HEK293 (cell line): ENCODE measurements at regions not wholly inside any gene's neighbourhood (a gene's known extent, or its start where the extent isn't known, plus 50 kb on each side); places are given as distances from the start of the nearest gene placed in this dataset.

Source experiments
- BCL6B ChIP-seq: fragments of 450-650 bp; formaldehyde crosslinking; IDR thresholded peaks from 2 replicates; pipeline ENCODE4 v1.5.1; 2017; ENCODE audit warnings: missing biosample characterization, missing genetic modification characterization
- ZBTB1 ChIP-seq: fragments of 450-650 bp; formaldehyde crosslinking; IDR thresholded peaks from 2 replicates; pipeline ENCODE4 v1.5.1; 2016; ENCODE audit warnings: missing biosample characterization, missing genetic modification characterization
- ZBTB44 ChIP-seq: fragments of 450-650 bp; IDR thresholded peaks from 2 replicates; pipeline ENCODE4 v1.5.1; 2018; ENCODE audit warnings: missing biosample characterization, mild to moderate bottlenecking, missing genetic modification characterization
- ZBTB8A ChIP-seq: fragments of 450-650 bp; formaldehyde crosslinking; IDR thresholded peaks from 2 replicates; pipeline ENCODE4 v1.5.1; 2016; ENCODE audit warnings: missing biosample characterization, missing genetic modification characterization
- ZNF341 ChIP-seq: fragments of 450-650 bp; formaldehyde crosslinking; IDR thresholded peaks from 2 replicates; pipeline ENCODE4; 2016; ENCODE audit warnings: low read depth, missing biosample characterization, missing genetic modification characterization
- ZNF350 ChIP-seq: fragments of 450-650 bp; formaldehyde crosslinking; IDR thresholded peaks from 2 replicates; pipeline ENCODE4 v1.5.0; 2017; ENCODE audit warnings: missing biosample characterization, mild to moderate bottlenecking, missing genetic modification characterization
- ZNF416 ChIP-seq: fragments of 450-650 bp; formaldehyde crosslinking; IDR thresholded peaks from 2 replicates; pipeline ENCODE4 v1.5.1; 2016; ENCODE audit warnings: missing biosample characterization, missing genetic modification characterization
- ZNF48 ChIP-seq: fragments of 450-650 bp; formaldehyde crosslinking; IDR thresholded peaks from 2 replicates; pipeline ENCODE4 v1.5.1; 2016; ENCODE audit warnings: missing biosample characterization, missing genetic modification characterization
- ZNF701 ChIP-seq: fragments of 450-650 bp; formaldehyde crosslinking; IDR thresholded peaks from 2 replicates; pipeline ENCODE4 v1.5.1; 2016; ENCODE audit warnings: missing biosample characterization, missing genetic modification characterization
- ZNF704 ChIP-seq: fragments of 450-650 bp; formaldehyde crosslinking; IDR thresholded peaks from 2 replicates; pipeline ENCODE4 v1.5.1; 2016; ENCODE audit warnings: missing biosample characterization, missing genetic modification characterization
- ZSCAN30 ChIP-seq: fragments of 450-650 bp; IDR thresholded peaks from 2 replicates; pipeline ENCODE4 v1.5.1; 2018; ENCODE audit warnings: missing biosample characterization, mild to moderate bottlenecking, missing genetic modification characterization, moderate library complexity
- TF ChIP-seq, protein P1 (sequence below): fragments of 450-650 bp; formaldehyde crosslinking; IDR thresholded peaks from 2 replicates; pipeline ENCODE4 v1.5.1; 2016; ENCODE audit warnings: missing biosample characterization, missing genetic modification characterization
- TF ChIP-seq, protein P2 (sequence below): fragments of 450-650 bp; formaldehyde crosslinking; IDR thresholded peaks from 2 replicates; pipeline ENCODE4 v1.5.1; 2016; ENCODE audit warnings: missing biosample characterization, missing genetic modification characterization, low read depth
- TF ChIP-seq, protein P3 (sequence below): fragments of 450-650 bp; formaldehyde crosslinking; IDR thresholded peaks from 2 replicates; pipeline ENCODE4 v1.5.1; 2016; ENCODE audit warnings: missing biosample characterization, missing genetic modification characterization

GRCh38 chr5:34570143-34570542 is 86.0 kb upstream of the RAI14 start:
- TF ChIP-seq, protein P1, sequence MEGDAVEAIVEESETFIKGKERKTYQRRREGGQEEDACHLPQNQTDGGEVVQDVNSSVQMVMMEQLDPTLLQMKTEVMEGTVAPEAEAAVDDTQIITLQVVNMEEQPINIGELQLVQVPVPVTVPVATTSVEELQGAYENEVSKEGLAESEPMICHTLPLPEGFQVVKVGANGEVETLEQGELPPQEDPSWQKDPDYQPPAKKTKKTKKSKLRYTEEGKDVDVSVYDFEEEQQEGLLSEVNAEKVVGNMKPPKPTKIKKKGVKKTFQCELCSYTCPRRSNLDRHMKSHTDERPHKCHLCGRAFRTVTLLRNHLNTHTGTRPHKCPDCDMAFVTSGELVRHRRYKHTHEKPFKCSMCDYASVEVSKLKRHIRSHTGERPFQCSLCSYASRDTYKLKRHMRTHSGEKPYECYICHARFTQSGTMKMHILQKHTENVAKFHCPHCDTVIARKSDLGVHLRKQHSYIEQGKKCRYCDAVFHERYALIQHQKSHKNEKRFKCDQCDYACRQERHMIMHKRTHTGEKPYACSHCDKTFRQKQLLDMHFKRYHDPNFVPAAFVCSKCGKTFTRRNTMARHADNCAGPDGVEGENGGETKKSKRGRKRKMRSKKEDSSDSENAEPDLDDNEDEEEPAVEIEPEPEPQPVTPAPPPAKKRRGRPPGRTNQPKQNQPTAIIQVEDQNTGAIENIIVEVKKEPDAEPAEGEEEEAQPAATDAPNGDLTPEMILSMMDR (tag by site-specific recombination) = no peak
- TF ChIP-seq ZNF350 (tag by site-specific recombination) (no peak), ZNF416 (tag by site-specific recombination) (no peak), ZNF704 (tag by site-specific recombination) (no peak), ZBTB44 (tag by site-specific recombination) (no peak), ZBTB1 (tag by site-specific recombination) (no peak), ZNF48 (no peak), ZBTB8A (tag by site-specific recombination) (no peak), ZSCAN30 (no peak), ZNF341 (tag by site-specific recombination) (no peak), BCL6B (tag by site-specific recombination) (no peak), ZNF701 (no peak)
- TF ChIP-seq, protein P2, sequence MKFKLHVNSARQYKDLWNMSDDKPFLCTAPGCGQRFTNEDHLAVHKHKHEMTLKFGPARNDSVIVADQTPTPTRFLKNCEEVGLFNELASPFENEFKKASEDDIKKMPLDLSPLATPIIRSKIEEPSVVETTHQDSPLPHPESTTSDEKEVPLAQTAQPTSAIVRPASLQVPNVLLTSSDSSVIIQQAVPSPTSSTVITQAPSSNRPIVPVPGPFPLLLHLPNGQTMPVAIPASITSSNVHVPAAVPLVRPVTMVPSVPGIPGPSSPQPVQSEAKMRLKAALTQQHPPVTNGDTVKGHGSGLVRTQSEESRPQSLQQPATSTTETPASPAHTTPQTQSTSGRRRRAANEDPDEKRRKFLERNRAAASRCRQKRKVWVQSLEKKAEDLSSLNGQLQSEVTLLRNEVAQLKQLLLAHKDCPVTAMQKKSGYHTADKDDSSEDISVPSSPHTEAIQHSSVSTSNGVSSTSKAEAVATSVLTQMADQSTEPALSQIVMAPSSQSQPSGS (tag by site-specific recombination) = no peak
- TF ChIP-seq, protein P3, sequence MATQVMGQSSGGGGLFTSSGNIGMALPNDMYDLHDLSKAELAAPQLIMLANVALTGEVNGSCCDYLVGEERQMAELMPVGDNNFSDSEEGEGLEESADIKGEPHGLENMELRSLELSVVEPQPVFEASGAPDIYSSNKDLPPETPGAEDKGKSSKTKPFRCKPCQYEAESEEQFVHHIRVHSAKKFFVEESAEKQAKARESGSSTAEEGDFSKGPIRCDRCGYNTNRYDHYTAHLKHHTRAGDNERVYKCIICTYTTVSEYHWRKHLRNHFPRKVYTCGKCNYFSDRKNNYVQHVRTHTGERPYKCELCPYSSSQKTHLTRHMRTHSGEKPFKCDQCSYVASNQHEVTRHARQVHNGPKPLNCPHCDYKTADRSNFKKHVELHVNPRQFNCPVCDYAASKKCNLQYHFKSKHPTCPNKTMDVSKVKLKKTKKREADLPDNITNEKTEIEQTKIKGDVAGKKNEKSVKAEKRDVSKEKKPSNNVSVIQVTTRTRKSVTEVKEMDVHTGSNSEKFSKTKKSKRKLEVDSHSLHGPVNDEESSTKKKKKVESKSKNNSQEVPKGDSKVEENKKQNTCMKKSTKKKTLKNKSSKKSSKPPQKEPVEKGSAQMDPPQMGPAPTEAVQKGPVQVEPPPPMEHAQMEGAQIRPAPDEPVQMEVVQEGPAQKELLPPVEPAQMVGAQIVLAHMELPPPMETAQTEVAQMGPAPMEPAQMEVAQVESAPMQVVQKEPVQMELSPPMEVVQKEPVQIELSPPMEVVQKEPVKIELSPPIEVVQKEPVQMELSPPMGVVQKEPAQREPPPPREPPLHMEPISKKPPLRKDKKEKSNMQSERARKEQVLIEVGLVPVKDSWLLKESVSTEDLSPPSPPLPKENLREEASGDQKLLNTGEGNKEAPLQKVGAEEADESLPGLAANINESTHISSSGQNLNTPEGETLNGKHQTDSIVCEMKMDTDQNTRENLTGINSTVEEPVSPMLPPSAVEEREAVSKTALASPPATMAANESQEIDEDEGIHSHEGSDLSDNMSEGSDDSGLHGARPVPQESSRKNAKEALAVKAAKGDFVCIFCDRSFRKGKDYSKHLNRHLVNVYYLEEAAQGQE (tag by site-specific recombination) = no peak
